Heart left ventricle (tissue), 16 donors: ENCODE measurements at regions not wholly inside any gene's neighbourhood (a gene's known extent, or its start where the extent isn't known, plus 50 kb on each side); places are given as distances from the start of the nearest gene placed in this dataset.
A peak's percentile ranks its signal among the peaks of the same experiment; 100 is the strongest.

Source experiments
- ATAC-seq, 4 donors: fragments of 200-7000 bp; cut with Tn5 transposase; one replicate each; pipeline ENCODE4 v1.9.1; 2020 to 2022; ENCODE audit warnings: moderate library complexity in 4 of 4, mild to moderate bottlenecking in 3 of 4, moderate number of reproducible peaks in 1 of 4
- DNase-seq, 5 donors: peaks; one replicate each; pipeline ENCODE4 v3.0.0-alpha.2; 2020
- H3K27ac ChIP-seq, 12 donors: fragments of 200-600 bp; sonication (generic) in 4 of 12; one replicate each; pipeline versions ENCODE4 v1.5.0 to v1.8.0; 2016 to 2022; ENCODE audit warnings: mild to moderate bottlenecking in 2 of 12
- H3K27me3 ChIP-seq, 9 donors: fragments of 200-600 bp; sonication (generic) in 2 of 9; one replicate each; pipeline versions ENCODE4 v1.5.1 to v1.8.0; 2016 to 2022; ENCODE audit warnings: mild to moderate bottlenecking in 3 of 9
- H3K36me3 ChIP-seq, 9 donors: fragments of 200-600 bp; sonication (generic) in 2 of 9; one replicate each; pipeline versions ENCODE4 v1.5.0 to v1.8.0; 2018 to 2022; ENCODE audit warnings: mild to moderate bottlenecking in 2 of 9
- H3K4me1 ChIP-seq, 12 donors: fragments of 200-600 bp; sonication (generic) in 4 of 12; one replicate each; pipeline versions ENCODE4 v1.5.0 to v1.8.0; 2016 to 2022; ENCODE audit warnings: mild to moderate bottlenecking in 3 of 12
- H3K4me3 ChIP-seq, 12 donors: fragments of 200-600 bp; sonication (generic) in 4 of 12; one replicate each; pipeline versions ENCODE4 v1.5.0 to v1.8.0; 2017 to 2022; ENCODE audit warnings: mild to moderate bottlenecking in 9 of 12, moderate library complexity in 4 of 12
- H3K9me3 ChIP-seq, 12 donors: fragments of 200-600 bp; sonication (generic) in 4 of 12; one replicate each; pipeline versions ENCODE4 v1.5.0 to v1.8.0; 2016 to 2022; ENCODE audit warnings: mild to moderate bottlenecking in 1 of 12
- CTCF ChIP-seq, 12 donors: fragments of 200-600 bp; sonication (generic) in 4 of 12; IDR thresholded peaks; one replicate each; pipeline versions ENCODE4 v1.5.0 to v1.8.0; 2018 to 2022; ENCODE audit warnings: antibody characterized with exemption in 12 of 12, mild to moderate bottlenecking in 5 of 12
- POLR2A ChIP-seq, 2 donors: fragments of 450-650 bp; IDR thresholded peaks; one replicate each; pipeline ENCODE4 v1.6.1; 2017; ENCODE audit warnings: antibody characterized with exemption in 2 of 2, mild to moderate bottlenecking in 2 of 2, moderate library complexity in 2 of 2
- WGBS, 4 donors: extraction: QIAGEN DNeasy Blood & Tissue Kit in 2 of 4; methylation state at CpG; one replicate each; pipeline versions ENCODE4 v1.1.5 to v1.1.7; 2013 to 2018; 5-methylcytosine and 5-hydroxymethylcytosine counted together
- intact Hi-C, 10 donors: fragments of 100-400 bp; cut with DNase I; formaldehyde crosslinking; loops; one replicate each; pipeline versions ENCODE4 v1.11.1 to v1.14.2; 2022
- donor health status: ischemic (EF 13 %, LVEDD 7.1; RV severe dilation, severe dysfunction).
- donor health status: healthy with polysubstance abuse.
- donor health status: DM: no; HTN: yes; CAD: no.
- donor health status: DM: no; HTN: no; CAD: no.
- donor health status: ischemic (EF 25% LVEDD 6.9; RV normal size, moderate dysfunction).
- donor health status: ischemic (EF 25% LVEDD 5.7; RV mildly dilated, moderate dysfunction).
- donor health status: healthy.
- donor health status: DM: yes; HTN: yes; CAD: no.
- donor health status: ischemic (EF 35%, LVEDD 5.7; RV mildly dilated, moderate dysfunction).
- donor health status: nonischemic (EF 11% LVEDD 7.7; RV severe dilation, severe dysfunction).
- donor health status: DM: yes; HTN: yes; CAD: no.
- donor health status: PGD.
- donor health status: ischemic (EF 29% LVEDD 5.4; RV normal size, mild dysfunction).
- donor health status: nonischemic (EF 23%, LVEDD 6.1; RV moderate dilation, normal function).

GRCh38 chr18:75916624-75916982, 489.1 kb upstream of the SMIM21 start:
- H3K27me3 ChIP-seq, result peaks cover 0 to 13% (median 0%) of the 10 kb centered on the region in 9 donors
- TF ChIP-seq CTCF (IDR thresholded peaks at IDR 0.05), result no peak
- no peak for TF ChIP-seq POLR2A (IDR thresholded peaks at IDR 0.05)
- DNase-seq (no peak), ATAC-seq (peak in 1 of 4 donors; percentile 33)
- H3K36me3 ChIP-seq, result no peaks in the 10 kb centered on the region
- intact Hi-C loops, result loop anchor here in 1 of 10 donors (10.0 kb wide), 1 partner anchor 62 kb away; no protein-coding TSS in a partner anchor
- peak overlapping the region; percentile 18 to 55 (median 44) for H3K4me3 ChIP-seq
- H3K4me1 ChIP-seq, result peaks cover 0 to 9% (median 0%) of the 10 kb centered on the region in 12 donors
- no peaks in the 10 kb centered on the region for H3K9me3 ChIP-seq
- WGBS, 4 donors, result 21 to 25% (median 24%) methylated on average over 3 to 18 of the region's 18 CpGs
- H3K27ac ChIP-seq, result no peak overlapping the region

GRCh38 chr18:75915941-75916623, 488.6 kb upstream of the SMIM21 start:
- peaks cover 0 to 9% (median 0%) of the 10 kb centered on the region in 12 donors for H3K4me1 ChIP-seq
- peak in 1 of 5 donors; percentile 30 for DNase-seq
- H3K4me3 ChIP-seq, result peak overlapping the region; percentile 18 to 55 (median 44)
- no peaks in the 10 kb centered on the region for H3K9me3 ChIP-seq
- peaks cover 0 to 13% (median 0%) of the 10 kb centered on the region in 9 donors for H3K27me3 ChIP-seq
- ATAC-seq, result peak in 2 of 4 donors; percentile 45 to 51
- no peaks in the 10 kb centered on the region for H3K36me3 ChIP-seq
- 3 to 7% (median 4%) methylated on average over 37 to 77 of the region's 77 CpGs for WGBS, 4 donors
- TF ChIP-seq CTCF (IDR thresholded peaks at IDR 0.05) (no peak), POLR2A (IDR thresholded peaks at IDR 0.05) (no peak)
- intact Hi-C loops, result loop anchor here in 1 of 10 donors (10.0 kb wide), 1 partner anchor 61 kb away; no protein-coding TSS in a partner anchor
- no peak overlapping the region for H3K27ac ChIP-seq

- no peak overlapping the region for H3K27ac ChIP-seq
- H3K27me3 ChIP-seq, result peaks cover 0 to 13% (median 0%) of the 10 kb centered on the region in 9 donors
- WGBS, 4 donors, result 17 to 82% (median 42%) methylated on average over 1 to 2 of the region's 2 CpGs
- intact Hi-C loops, result loop anchor here in 1 of 10 donors (10.0 kb wide), 1 partner anchor 58 kb away; no protein-coding TSS in a partner anchor
- no peaks in the 10 kb centered on the region for H3K9me3 ChIP-seq
- DNase-seq (no peak), ATAC-seq (no peak)
- TF ChIP-seq POLR2A (IDR thresholded peaks at IDR 0.05) (no peak), CTCF (IDR thresholded peaks at IDR 0.05) (no peak)
- no peaks in the 10 kb centered on the region for H3K36me3 ChIP-seq
- H3K4me3 ChIP-seq, result no peak overlapping the region
- peaks cover 0 to 9% (median 0%) of the 10 kb centered on the region in 12 donors for H3K4me1 ChIP-seq
These were observed 485.3 kb upstream of the SMIM21 start for GRCh38 chr18:75912829-75913228.

- H3K36me3 ChIP-seq, result no peaks in the 10 kb centered on the region
- no peaks in the 10 kb centered on the region for H3K27me3 ChIP-seq
- H3K27ac ChIP-seq, result no peak overlapping the region
- DNase-seq (no peak), ATAC-seq (no peak)
- H3K9me3 ChIP-seq, result no peaks in the 10 kb centered on the region
- intact Hi-C loops, result no loop called here
- TF ChIP-seq POLR2A (IDR thresholded peaks at IDR 0.05) (no peak), CTCF (IDR thresholded peaks at IDR 0.05) (no peak)
- WGBS, 4 donors, result 94 to 98% (median 96%) methylated on average over 14 to 15 of the region's 15 CpGs
- H3K4me1 ChIP-seq, result no peaks in the 10 kb centered on the region
- H3K4me3 ChIP-seq, result no peak overlapping the region
These were observed 476.9 kb upstream of the SMIM21 start for GRCh38 chr18:75904416-75904815.
